Esophagus (tissue), 2 donors: ENCODE measurements at regions not wholly inside any gene's neighbourhood (a gene's known extent, or its start where the extent isn't known, plus 50 kb on each side); places are given as distances from the start of the nearest gene placed in this dataset.

ENCODE experiments used
- H3K27ac ChIP-seq, 2 donors: one replicate each; pipeline ENCODE4 v1.5.1; 2013; ENCODE audit warnings: low read depth in 2 of 2, mild to moderate bottlenecking in 2 of 2, inconsistent platforms in 1 of 2, low read length in 1 of 2, moderate library complexity in 1 of 2
- H3K27me3 ChIP-seq, 2 donors: one replicate each; pipeline ENCODE4 v1.6.1; 2013; ENCODE audit warnings: low read length in 2 of 2, control low read depth in 1 of 2, mild to moderate bottlenecking in 1 of 2; ENCODE audit not compliant: insufficient read depth in 2 of 2, control insufficient read depth in 1 of 2
- H3K36me3 ChIP-seq, 2 donors: one replicate each; pipeline ENCODE4 v1.6.1; 2013; ENCODE audit warnings: low read length in 1 of 2; ENCODE audit not compliant: control insufficient read depth in 2 of 2, insufficient read depth in 2 of 2
- H3K4me1 ChIP-seq, 2 donors: one replicate each; pipeline ENCODE4 v1.6.1; 2013; ENCODE audit warnings: low read length in 1 of 2; ENCODE audit not compliant: control insufficient read depth in 2 of 2, insufficient read depth in 2 of 2
- H3K4me3 ChIP-seq, 2 donors: one replicate each; pipeline ENCODE4 v1.5.1; 2013; ENCODE audit warnings: low read length in 2 of 2, mild to moderate bottlenecking in 2 of 2, low read depth in 1 of 2, moderate library complexity in 1 of 2
- H3K9me3 ChIP-seq, 2 donors: one replicate each; pipeline ENCODE4 v1.6.1; 2013; ENCODE audit warnings: mild to moderate bottlenecking in 2 of 2, low read depth in 1 of 2, low read length in 1 of 2, moderate library complexity in 1 of 2; ENCODE audit not compliant: control insufficient read depth in 2 of 2, insufficient read depth in 1 of 2
- WGBS, 2 donors: extraction: QIAGEN DNeasy Blood & Tissue Kit; methylation state at CpG; one replicate each; pipeline ENCODE4 v1.1.7; 2013; 5-methylcytosine and 5-hydroxymethylcytosine counted together
- donor health status: healthy with polysubstance abuse.
- donor health status: Bipolar disorder and iron deficiency.

DNA sequence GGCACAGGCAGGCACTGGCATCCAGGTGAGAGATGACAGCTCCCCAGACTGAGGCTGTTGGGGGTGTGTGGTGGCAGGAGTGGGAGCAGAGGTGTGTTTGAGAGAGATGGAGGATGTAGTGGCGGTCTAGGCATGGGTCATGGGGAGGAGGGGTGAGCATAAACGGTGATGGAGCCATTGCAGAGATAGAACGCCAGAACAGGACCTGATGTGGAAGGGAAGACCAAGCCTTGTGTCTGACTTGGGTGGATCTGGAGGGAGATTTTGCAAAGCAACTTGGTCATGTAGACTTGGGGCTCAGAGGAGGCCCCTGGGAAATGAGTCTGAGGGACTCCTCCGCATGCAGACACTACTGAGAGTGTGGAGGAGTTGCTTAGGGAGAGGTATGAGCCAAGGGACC, 50.0 kb upstream of the CLDN5 start:
- Histone ChIP-seq H3K4me1 (peaks cover 0 to 16% of the 10 kb centered on the region in 2 donors), H3K27ac (no peak overlapping the region), H3K4me3 (no peak overlapping the region), H3K36me3 (no peaks in the 10 kb centered on the region), H3K27me3 (no peaks in the 10 kb centered on the region), H3K9me3 (no peaks in the 10 kb centered on the region)
- 92% methylated on average over 4 of the region's 4 CpGs for WGBS, 2 donors

GRCh38 chr22:19576460-19577421, 52.5 kb upstream of the CLDN5 start:
- peak overlapping the region; percentile 77 to 86 for H3K27ac ChIP-seq
- H3K4me3 ChIP-seq = no peak overlapping the region
- H3K36me3 ChIP-seq = no peaks in the 10 kb centered on the region
- H3K27me3 ChIP-seq = no peaks in the 10 kb centered on the region
- 32 to 42% methylated on average over 16 of the region's 16 CpGs for WGBS, 2 donors
- H3K4me1 ChIP-seq = peaks cover 0 to 16% of the 10 kb centered on the region in 2 donors
- H3K9me3 ChIP-seq = no peaks in the 10 kb centered on the region

DNA sequence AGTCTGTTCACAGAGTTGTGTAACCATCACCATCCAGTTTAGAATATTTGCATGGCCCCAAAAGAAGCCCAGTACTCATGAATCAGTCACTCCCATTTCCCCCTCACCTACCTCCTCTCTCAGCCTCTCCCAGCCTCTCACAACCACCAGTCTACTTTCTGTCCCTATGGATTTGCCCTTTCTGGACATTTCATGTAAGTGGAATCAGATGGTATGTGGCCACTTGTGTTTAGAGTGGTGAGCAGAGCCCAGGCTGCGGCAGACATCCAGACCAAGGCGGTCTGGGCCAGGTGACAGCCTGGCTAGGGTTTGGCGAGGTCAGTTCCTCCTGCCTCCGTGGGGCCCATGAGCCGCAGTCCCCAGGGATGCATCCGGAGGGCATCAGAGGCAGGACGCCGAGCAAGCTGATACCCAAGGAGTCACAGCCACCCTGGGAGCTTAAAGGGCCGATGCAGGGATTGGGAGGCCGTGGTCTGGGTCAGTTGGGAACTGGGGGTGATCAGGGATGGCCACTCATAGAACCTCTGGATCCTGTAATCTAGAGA, 53.3 kb upstream of the CLDN5 start:
- peaks cover 0 to 11% of the 10 kb centered on the region in 2 donors for H3K4me1 ChIP-seq
- H3K27ac ChIP-seq = peak overlapping the region in 1 of 2 donors; percentile 65
- WGBS, 2 donors = 73 to 82% methylated on average over 10 of the region's 10 CpGs
- H3K9me3 ChIP-seq = no peaks in the 10 kb centered on the region
- no peaks in the 10 kb centered on the region for H3K36me3 ChIP-seq
- H3K4me3 ChIP-seq = no peak overlapping the region
- H3K27me3 ChIP-seq = no peaks in the 10 kb centered on the region

DNA sequence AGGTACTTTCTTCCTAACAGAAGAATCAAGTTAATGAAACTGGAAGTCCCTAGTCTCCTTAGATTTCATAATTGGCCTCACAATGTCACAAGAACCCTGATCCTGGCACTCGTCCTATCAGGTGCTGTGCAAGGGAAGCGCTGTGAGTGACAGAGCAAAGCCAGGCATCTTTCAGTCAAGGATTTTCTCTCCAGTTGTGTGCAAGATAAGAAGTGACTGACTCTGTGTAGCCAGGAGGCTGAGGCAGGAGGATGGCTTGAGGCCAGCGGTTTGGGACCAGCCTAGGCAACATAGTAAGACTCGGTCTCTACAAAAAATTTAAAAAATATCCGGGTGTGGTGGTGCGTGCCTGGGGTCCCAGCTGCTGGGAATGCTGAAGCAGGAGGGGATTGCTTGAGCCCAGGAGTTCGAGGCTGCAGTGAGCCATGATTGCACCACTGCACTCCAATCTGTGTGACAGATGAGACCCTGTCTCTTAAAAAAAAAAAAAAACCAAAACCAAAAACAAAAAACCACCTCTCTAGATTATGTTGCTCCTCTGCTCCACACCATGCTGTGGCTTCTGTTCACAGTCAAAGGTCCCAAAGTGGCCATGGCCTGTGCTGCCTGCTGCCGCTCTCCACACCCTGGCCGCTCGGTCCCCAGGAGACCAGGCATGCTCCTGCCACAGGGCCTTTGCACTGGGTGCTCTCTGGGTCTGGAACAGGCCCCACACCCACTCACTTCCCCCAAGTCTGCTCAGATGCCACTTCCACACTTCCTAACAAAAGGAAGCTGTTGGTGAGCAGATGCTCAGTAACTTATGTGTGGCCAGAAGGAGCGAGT, 54.2 kb upstream of the CLDN5 start:
- no peak overlapping the region for H3K27ac ChIP-seq

GRCh38 chr22:19579115-19579811, 55.1 kb upstream of the CLDN5 start:
- no peak overlapping the region for H3K27ac ChIP-seq
- 79 to 83% methylated on average over 4 of the region's 4 CpGs for WGBS, 2 donors

More for the DNA sequence above, 54.2 kb upstream of the CLDN5 start:
- Histone ChIP-seq H3K9me3 (no peaks in the 10 kb centered on the region), H3K36me3 (no peaks in the 10 kb centered on the region), H3K27me3 (no peaks in the 10 kb centered on the region), H3K4me3 (no peak overlapping the region), H3K4me1 (peaks cover 0 to 11% of the 10 kb centered on the region in 2 donors)
- 87 to 92% methylated on average over 11 of the region's 11 CpGs for WGBS, 2 donors

GRCh38 chr22:19579880-19580279, 55.7 kb upstream of the CLDN5 start:
- H3K27me3 ChIP-seq = no peaks in the 10 kb centered on the region
- no peaks in the 10 kb centered on the region for H3K36me3 ChIP-seq
- 51 to 56% methylated on average over 12 of the region's 12 CpGs for WGBS, 2 donors
- no peak overlapping the region for H3K4me3 ChIP-seq
- peaks cover 0 to 9% of the 10 kb centered on the region in 2 donors for H3K4me1 ChIP-seq
- no peaks in the 10 kb centered on the region for H3K9me3 ChIP-seq
- no peak overlapping the region for H3K27ac ChIP-seq

More at GRCh38 chr22:19579115-19579811, 55.1 kb upstream of the CLDN5 start:
- no peaks in the 10 kb centered on the region for H3K9me3 ChIP-seq
- H3K4me1 ChIP-seq = peaks cover 0 to 9% of the 10 kb centered on the region in 2 donors
- no peak overlapping the region for H3K4me3 ChIP-seq
- H3K27me3 ChIP-seq = no peaks in the 10 kb centered on the region
- H3K36me3 ChIP-seq = no peaks in the 10 kb centered on the region

- no peaks in the 10 kb centered on the region for H3K9me3 ChIP-seq
- H3K27ac ChIP-seq = no peak overlapping the region
- no peak overlapping the region for H3K4me3 ChIP-seq
- H3K4me1 ChIP-seq = peaks cover 0 to 9% of the 10 kb centered on the region in 2 donors
- 73 to 81% methylated on average over 5 of the region's 5 CpGs for WGBS, 2 donors
- no peaks in the 10 kb centered on the region for H3K36me3 ChIP-seq
- H3K27me3 ChIP-seq = no peaks in the 10 kb centered on the region
Measured at GRCh38 chr22:19580291-19580890, 56.2 kb upstream of the CLDN5 start.

DNA sequence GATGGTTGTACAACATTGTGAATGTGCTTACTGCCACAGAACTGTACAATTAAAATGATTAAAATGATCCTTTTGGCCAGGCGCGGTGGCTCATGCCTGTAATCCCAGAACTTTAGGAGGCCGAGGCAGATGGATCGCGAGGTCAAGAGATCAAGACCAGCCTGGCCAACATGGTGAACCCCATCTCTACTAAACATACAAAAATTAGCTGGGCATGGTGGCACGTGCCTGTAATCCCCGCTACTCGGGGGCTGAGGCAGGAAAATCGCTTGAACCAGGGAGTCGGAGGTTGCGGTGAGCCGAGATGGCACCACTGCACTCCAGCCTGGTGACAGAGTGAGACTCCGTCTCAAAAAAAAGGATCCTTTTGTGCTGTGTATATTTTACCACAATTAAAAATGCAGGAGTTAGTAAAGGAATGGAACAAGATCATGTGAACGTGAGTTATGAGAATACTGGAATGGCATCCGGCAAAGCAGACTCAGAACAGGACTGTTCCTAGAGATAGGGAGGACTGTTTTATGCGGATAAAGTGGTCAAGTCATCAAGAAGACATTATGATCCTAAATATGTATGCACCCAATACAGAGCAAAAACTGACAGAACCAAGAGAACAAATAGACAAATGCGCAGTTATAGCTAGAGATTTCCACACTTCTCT, 58.0 kb upstream of the CLDN5 start:
- Histone ChIP-seq H3K9me3 (no peaks in the 10 kb centered on the region), H3K27ac (no peak overlapping the region), H3K4me1 (peaks cover 0 to 5% of the 10 kb centered on the region in 2 donors), H3K4me3 (no peak overlapping the region), H3K27me3 (no peaks in the 10 kb centered on the region), H3K36me3 (no peaks in the 10 kb centered on the region)
- WGBS, 2 donors = 88 to 89% methylated on average over 17 of the region's 17 CpGs
